ENCODE measurements at regions not wholly inside any gene's neighbourhood (a gene's known extent, or its start where the extent isn't known, plus 50 kb on each side); places are given as distances from the start of the nearest gene placed in this dataset.
"Not testable (repeated sequence)": the region's sequence is repeated elsewhere in the genome, so short reads cannot be mapped to it uniquely, and the experiment has no call there.

- no peak for DNase-seq (ENCODE audit: low spot score)
- H3K9me3 Mint-ChIP-seq = no peaks in the 10 kb centered on the region
- peaks cover 27 to 37% of the 10 kb centered on the region in 2 donors for H3K27me3 Mint-ChIP-seq
- H3K27ac Mint-ChIP-seq = no peak overlapping the region
- ATAC-seq = no peak
- H3K4me3 Mint-ChIP-seq = no peak overlapping the region
- H3K36me3 Mint-ChIP-seq = no peaks in the 10 kb centered on the region
- no peaks in the 10 kb centered on the region for H3K4me1 Mint-ChIP-seq (ENCODE audit: low read depth in 2 of 2)
These were observed 177.8 kb upstream of the ARID1B start for GRCh38 chr6:156599366-156599765.

GRCh38 chr6:156598855-156599180, 178.4 kb upstream of the ARID1B start:
- Mint-ChIP-seq H3K9me3 (no peaks in the 10 kb centered on the region), H3K4me1 (ENCODE audit: low read depth in 2 of 2) (no peaks in the 10 kb centered on the region), H3K4me3 (no peak overlapping the region), H3K36me3 (no peaks in the 10 kb centered on the region), H3K27me3 (peaks cover 27 to 39% of the 10 kb centered on the region in 2 donors), H3K27ac (no peak overlapping the region)
- ATAC-seq = no peak
- DNase-seq (ENCODE audit: low spot score) = no peak

- ATAC-seq (no peak), DNase-seq (ENCODE audit: low spot score) (no peak)
- H3K4me1 Mint-ChIP-seq (ENCODE audit: low read depth in 2 of 2) = no peaks in the 10 kb centered on the region
These were observed 178.9 kb upstream of the ARID1B start for GRCh38 chr6:156598071-156598854.

GRCh38 chr6:156597095-156597494, 180.1 kb upstream of the ARID1B start:
- ATAC-seq (no peak), DNase-seq (ENCODE audit: low spot score) (no peak)
- Mint-ChIP-seq H3K4me3 (no peak overlapping the region), H3K9me3 (no peaks in the 10 kb centered on the region), H3K36me3 (no peaks in the 10 kb centered on the region), H3K27me3 (peaks cover 27 to 42% of the 10 kb centered on the region in 2 donors), H3K4me1 (ENCODE audit: low read depth in 2 of 2) (no peaks in the 10 kb centered on the region), H3K27ac (no peak overlapping the region)

More at GRCh38 chr6:156598071-156598854, 178.9 kb upstream of the ARID1B start:
- no peak overlapping the region for H3K4me3 Mint-ChIP-seq
- no peak overlapping the region for H3K27ac Mint-ChIP-seq
- no peaks in the 10 kb centered on the region for H3K36me3 Mint-ChIP-seq
- H3K27me3 Mint-ChIP-seq = peaks cover 24 to 38% of the 10 kb centered on the region in 2 donors
- H3K9me3 Mint-ChIP-seq = no peaks in the 10 kb centered on the region

GRCh38 chr6:156595476-156595875, 181.7 kb upstream of the ARID1B start:
- Mint-ChIP-seq H3K4me1 (ENCODE audit: low read depth in 2 of 2) (no peaks in the 10 kb centered on the region), H3K36me3 (no peaks in the 10 kb centered on the region), H3K27ac (no peak overlapping the region), H3K27me3 (peaks cover 22 to 47% of the 10 kb centered on the region in 2 donors), H3K4me3 (no peak overlapping the region), H3K9me3 (no peaks in the 10 kb centered on the region)
- DNase-seq (ENCODE audit: low spot score) (no peak), ATAC-seq (no peak)

- ATAC-seq = no peak
- no peak for DNase-seq (ENCODE audit: low spot score)
- no peak overlapping the region for H3K27ac Mint-ChIP-seq
- peaks cover 19 to 48% of the 10 kb centered on the region in 2 donors for H3K27me3 Mint-ChIP-seq
- no peak overlapping the region for H3K4me3 Mint-ChIP-seq
- H3K36me3 Mint-ChIP-seq = no peaks in the 10 kb centered on the region
- H3K9me3 Mint-ChIP-seq = no peaks in the 10 kb centered on the region
- no peaks in the 10 kb centered on the region for H3K4me1 Mint-ChIP-seq (ENCODE audit: low read depth in 2 of 2)
These were observed 183.3 kb upstream of the ARID1B start for GRCh38 chr6:156593893-156594292.

- H3K9me3 Mint-ChIP-seq = no peaks in the 10 kb centered on the region
- peaks cover 20 to 47% of the 10 kb centered on the region in 2 donors for H3K27me3 Mint-ChIP-seq
- DNase-seq (ENCODE audit: low spot score) (no peak), ATAC-seq (no peak)
- H3K4me1 Mint-ChIP-seq (ENCODE audit: low read depth in 2 of 2) = no peaks in the 10 kb centered on the region
- no peak overlapping the region for H3K27ac Mint-ChIP-seq
- H3K4me3 Mint-ChIP-seq = no peak overlapping the region
- no peaks in the 10 kb centered on the region for H3K36me3 Mint-ChIP-seq
These were observed 184.1 kb upstream of the ARID1B start for GRCh38 chr6:156593127-156593526.

GRCh38 chr6:156590482-156590881, 186.7 kb upstream of the ARID1B start:
- ATAC-seq (no peak), DNase-seq (ENCODE audit: low spot score) (no peak)
- no peaks in the 10 kb centered on the region for H3K4me1 Mint-ChIP-seq (ENCODE audit: low read depth in 2 of 2)
- no peak overlapping the region for H3K27ac Mint-ChIP-seq
- H3K9me3 Mint-ChIP-seq = no peaks in the 10 kb centered on the region
- H3K36me3 Mint-ChIP-seq = no peaks in the 10 kb centered on the region
- peaks cover 16 to 49% of the 10 kb centered on the region in 2 donors for H3K27me3 Mint-ChIP-seq
- H3K4me3 Mint-ChIP-seq = no peak overlapping the region

- no peaks in the 10 kb centered on the region for H3K36me3 Mint-ChIP-seq
- no peaks in the 10 kb centered on the region for H3K4me1 Mint-ChIP-seq (ENCODE audit: low read depth in 2 of 2)
- no peak overlapping the region for H3K4me3 Mint-ChIP-seq
- ATAC-seq (no peak), DNase-seq (ENCODE audit: low spot score) (no peak)
- H3K9me3 Mint-ChIP-seq = no peaks in the 10 kb centered on the region
- H3K27me3 Mint-ChIP-seq = peaks cover 16 to 57% of the 10 kb centered on the region in 2 donors
- no peak overlapping the region for H3K27ac Mint-ChIP-seq
These were observed 187.9 kb upstream of the ARID1B start for GRCh38 chr6:156589281-156589680.

GRCh38 chr6:156587751-156588301, 189.4 kb upstream of the ARID1B start:
- no peaks in the 10 kb centered on the region for H3K36me3 Mint-ChIP-seq
- H3K4me1 Mint-ChIP-seq (ENCODE audit: low read depth in 2 of 2) = no peaks in the 10 kb centered on the region
- H3K9me3 Mint-ChIP-seq = no peaks in the 10 kb centered on the region
- H3K4me3 Mint-ChIP-seq = no peak overlapping the region
- ATAC-seq (no peak), DNase-seq (ENCODE audit: low spot score) (no peak)
- H3K27ac Mint-ChIP-seq = no peak overlapping the region
- H3K27me3 Mint-ChIP-seq = peaks cover 25 to 59% of the 10 kb centered on the region in 2 donors

- Mint-ChIP-seq H3K27me3 (peaks cover 24 to 51% of the 10 kb centered on the region in 2 donors), H3K27ac (no peak overlapping the region), H3K9me3 (no peaks in the 10 kb centered on the region), H3K4me3 (no peak overlapping the region), H3K36me3 (no peaks in the 10 kb centered on the region), H3K4me1 (ENCODE audit: low read depth in 2 of 2) (no peaks in the 10 kb centered on the region)
- no peak for DNase-seq (ENCODE audit: low spot score)
- no peak for ATAC-seq
These were observed 190.1 kb upstream of the ARID1B start for GRCh38 chr6:156587071-156587470.

- no peak for ATAC-seq
These were observed 191.3 kb upstream of the ARID1B start for GRCh38 chr6:156585859-156586258.

GRCh38 chr6:156584121-156584520, 193.1 kb upstream of the ARID1B start:
- ATAC-seq; H3K4me1 Mint-ChIP-seq (ENCODE audit: low read depth in 2 of 2); H3K9me3 Mint-ChIP-seq; H3K4me3 Mint-ChIP-seq; H3K36me3 Mint-ChIP-seq; DNase-seq (ENCODE audit: low spot score); H3K27ac Mint-ChIP-seq: not testable (repeated sequence)
- peaks cover 34 to 58% of the 10 kb centered on the region in 2 donors for H3K27me3 Mint-ChIP-seq

More at GRCh38 chr6:156585859-156586258, 191.3 kb upstream of the ARID1B start:
- H3K9me3 Mint-ChIP-seq = no peaks in the 10 kb centered on the region
- no peak for DNase-seq (ENCODE audit: low spot score)
- no peak overlapping the region for H3K4me3 Mint-ChIP-seq
- H3K4me1 Mint-ChIP-seq (ENCODE audit: low read depth in 2 of 2) = no peaks in the 10 kb centered on the region
- H3K27me3 Mint-ChIP-seq = peaks cover 27 to 53% of the 10 kb centered on the region in 2 donors
- no peaks in the 10 kb centered on the region for H3K36me3 Mint-ChIP-seq
- no peak overlapping the region for H3K27ac Mint-ChIP-seq

GRCh38 chr6:156583083-156583482, 194.1 kb upstream of the ARID1B start:
- Mint-ChIP-seq H3K4me1 (ENCODE audit: low read depth in 2 of 2) (no peaks in the 10 kb centered on the region), H3K36me3 (peaks cover 6% of the 10 kb centered on the region), H3K27me3 (peaks cover 37 to 66% of the 10 kb centered on the region in 2 donors), H3K9me3 (peaks cover 4% of the 10 kb centered on the region), H3K27ac (no peak overlapping the region), H3K4me3 (no peak overlapping the region)
- DNase-seq (ENCODE audit: low spot score) = no peak
- no peak for ATAC-seq

Measured in natural killer cell treated with Interleukin-12 subunit alpha and Interleukin-12 subunit beta and Interleukin-15 and Interleukin-18, amount 100 ng/mL, for 72 hours (primary cell).